ENCODE measurements at regions not wholly inside any gene's neighbourhood (a gene's known extent, or its start where the extent isn't known, plus 50 kb on each side); places are given as distances from the start of the nearest gene placed in this dataset.
"Not testable (repeated sequence)": the region's sequence is repeated elsewhere in the genome, so short reads cannot be mapped to it uniquely, and the experiment has no call there.

DNA sequence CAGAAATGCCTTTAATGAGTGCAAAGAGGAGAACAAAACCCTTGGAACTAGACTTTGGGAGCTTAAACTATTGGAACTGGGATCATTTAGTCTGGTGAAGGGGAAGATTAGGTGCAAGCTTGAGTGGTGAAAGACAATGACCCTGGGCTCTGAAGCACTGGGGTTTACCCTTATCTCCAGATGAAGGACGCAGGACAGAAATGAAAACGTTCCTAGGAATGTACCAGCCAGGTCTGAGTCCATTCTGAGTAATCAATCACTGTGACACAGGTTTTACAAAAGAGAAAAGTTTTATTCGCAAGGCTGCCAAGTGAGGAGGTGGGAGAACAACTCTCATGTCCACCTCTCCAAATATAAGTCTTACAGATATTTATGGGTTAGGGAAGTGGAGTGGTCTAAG, 249.1 kb downstream of the LRIG3 start:
- no peak for FAIRE-seq

- no peak for FAIRE-seq
These were observed 247.3 kb downstream of the LRIG3 start for GRCh38 chr12:58673021-58673420.

GRCh38 chr12:58677833-58678232, 242.5 kb downstream of the LRIG3 start:
- not testable (repeated sequence) for FAIRE-seq

DNA sequence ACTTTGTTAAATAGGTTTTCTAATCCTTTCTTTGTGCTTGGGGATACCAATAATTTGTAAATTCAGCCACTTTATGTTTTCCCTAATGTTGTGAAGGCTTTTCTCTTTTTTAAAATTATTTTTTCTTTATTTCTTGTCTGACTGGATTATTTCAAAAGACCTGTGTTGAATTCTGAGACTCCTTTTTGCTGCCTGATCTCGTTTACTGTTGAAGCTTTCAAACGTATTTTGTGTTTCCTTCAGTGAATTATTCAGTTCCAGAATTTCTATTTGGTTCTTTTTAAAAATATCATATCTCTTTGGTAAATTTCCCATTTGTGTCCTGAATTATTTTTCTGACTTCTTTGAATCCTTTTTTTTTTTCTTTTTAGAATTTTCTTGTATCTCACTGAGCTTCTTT, 241.6 kb downstream of the LRIG3 start:
- FAIRE-seq: no peak

DNA sequence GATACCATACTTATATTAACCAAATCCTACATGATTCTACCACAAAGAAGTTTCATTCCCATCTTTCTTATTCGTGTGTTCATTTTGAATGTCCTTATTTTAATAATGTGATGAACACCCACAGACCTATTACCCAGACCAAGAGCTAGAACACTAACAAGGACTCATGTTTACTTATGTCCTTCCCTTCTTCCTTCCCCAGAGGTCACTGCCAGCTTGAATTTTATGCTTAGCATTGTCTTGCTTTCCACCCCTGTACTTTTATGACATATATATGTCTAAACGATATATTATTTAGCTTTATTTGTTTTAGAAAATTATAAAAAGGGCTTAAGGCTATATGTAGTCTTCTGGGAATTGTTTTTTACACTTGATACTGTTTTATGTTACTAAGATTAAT, 238.6 kb downstream of the LRIG3 start:
- FAIRE-seq: no peak

GRCh38 chr12:58695263-58695662, 225.0 kb downstream of the LRIG3 start:
- FAIRE-seq: no peak

GRCh38 chr12:58701536-58701935, 218.8 kb downstream of the LRIG3 start:
- FAIRE-seq: no peak

- no peak for FAIRE-seq
These were observed 216.4 kb downstream of the LRIG3 start for GRCh38 chr12:58703866-58704265.

- not testable (repeated sequence) for FAIRE-seq
These were observed 215.5 kb downstream of the LRIG3 start for GRCh38 chr12:58704770-58705169.

GRCh38 chr12:58710901-58711300, 209.4 kb downstream of the LRIG3 start:
- FAIRE-seq: no peak

DNA sequence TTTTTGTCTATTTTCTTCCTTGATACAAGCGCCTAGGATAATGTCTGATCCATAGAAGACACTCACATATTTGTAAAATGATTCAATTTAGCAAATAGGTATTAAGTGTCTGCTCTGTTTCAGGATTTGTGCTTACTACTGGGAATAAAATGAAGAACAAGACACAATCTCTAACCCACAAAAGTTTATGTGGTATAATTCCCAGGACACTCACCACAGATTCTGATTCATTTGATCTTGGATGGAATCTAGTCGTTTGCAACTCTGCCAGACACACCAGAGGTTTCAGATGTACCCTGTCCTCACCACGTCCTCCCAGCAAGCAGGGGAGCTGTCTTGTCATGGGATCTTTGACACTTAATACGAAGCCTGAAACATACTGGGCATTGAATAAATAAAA, 208.3 kb downstream of the LRIG3 start:
- FAIRE-seq: no peak

- FAIRE-seq: no peak
These were observed 207.3 kb downstream of the LRIG3 start for GRCh38 chr12:58712976-58713375.

- no peak for FAIRE-seq
These were observed 201.1 kb downstream of the LRIG3 start for GRCh38 chr12:58719161-58719560.

- FAIRE-seq: no peak
These were observed 199.9 kb downstream of the LRIG3 start for GRCh38 chr12:58720421-58720820.

GRCh38 chr12:58725400-58726105, 194.8 kb downstream of the LRIG3 start:
- no peak for FAIRE-seq

GRCh38 chr12:58727521-58727920, 192.8 kb downstream of the LRIG3 start:
- no peak for FAIRE-seq

- no peak for FAIRE-seq
These were observed 191.9 kb downstream of the LRIG3 start for GRCh38 chr12:58728397-58728796.

DNA sequence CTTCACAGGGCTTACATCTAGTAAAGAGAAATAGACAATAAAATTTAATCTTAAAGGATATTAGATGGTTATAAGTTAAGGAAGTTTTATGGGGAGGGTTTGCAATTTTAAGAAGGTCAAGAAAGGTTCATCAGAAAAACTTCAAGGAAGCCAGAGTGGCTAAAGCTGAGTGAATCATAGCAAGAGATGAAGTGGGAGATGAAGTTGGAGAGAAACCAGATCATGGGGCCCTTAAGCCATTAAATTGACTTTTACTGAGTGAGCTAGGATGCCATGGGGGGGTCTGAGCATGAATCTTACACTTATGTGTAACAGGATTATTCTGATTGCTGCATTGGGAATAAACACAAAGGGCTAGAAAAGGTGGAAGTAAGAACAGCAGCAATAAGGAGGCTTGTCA, 189.2 kb downstream of the LRIG3 start:
- no peak for FAIRE-seq

- FAIRE-seq: no peak
These were observed 187.4 kb downstream of the LRIG3 start for GRCh38 chr12:58732894-58733293.

GRCh38 chr12:58741226-58741625, 179.1 kb downstream of the LRIG3 start:
- no peak for FAIRE-seq

DNA sequence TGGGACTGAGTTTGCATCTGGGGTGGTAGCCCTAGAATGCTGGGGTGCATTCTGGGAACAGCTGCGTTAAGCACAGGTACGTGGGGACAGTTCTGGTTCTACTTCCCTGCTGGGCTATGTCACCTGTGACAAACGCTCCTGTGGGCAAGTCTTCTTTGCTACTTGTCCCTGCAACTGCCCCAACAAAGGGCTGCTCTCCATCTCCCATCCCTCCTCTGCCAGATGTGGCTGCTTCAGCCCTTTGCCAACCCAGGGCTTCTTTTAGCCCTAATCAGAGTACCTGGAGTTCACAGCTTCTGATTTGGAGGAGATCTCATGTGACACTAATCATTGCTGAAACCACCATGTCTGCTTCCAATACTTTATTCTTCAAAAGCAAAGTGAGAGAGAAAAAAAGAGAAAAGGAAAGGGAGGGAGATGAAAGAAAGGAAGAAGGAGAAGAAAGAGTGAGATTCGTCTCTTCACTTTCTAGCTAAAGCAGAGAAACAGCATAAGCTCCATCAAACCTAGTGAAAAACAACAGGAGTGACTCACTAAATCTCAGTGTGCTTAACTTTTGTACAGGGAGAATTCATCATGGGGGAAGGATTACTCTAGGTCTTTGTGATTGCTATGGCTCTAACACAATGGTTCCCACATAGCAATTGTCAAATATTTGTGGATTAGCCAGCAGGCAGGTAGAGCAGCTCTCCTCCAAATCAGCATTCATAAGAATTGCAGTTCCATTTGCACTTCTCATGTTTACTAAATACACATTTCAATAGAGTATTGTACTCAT, 174.8 kb downstream of the LRIG3 start:
- no peak for FAIRE-seq

DNA sequence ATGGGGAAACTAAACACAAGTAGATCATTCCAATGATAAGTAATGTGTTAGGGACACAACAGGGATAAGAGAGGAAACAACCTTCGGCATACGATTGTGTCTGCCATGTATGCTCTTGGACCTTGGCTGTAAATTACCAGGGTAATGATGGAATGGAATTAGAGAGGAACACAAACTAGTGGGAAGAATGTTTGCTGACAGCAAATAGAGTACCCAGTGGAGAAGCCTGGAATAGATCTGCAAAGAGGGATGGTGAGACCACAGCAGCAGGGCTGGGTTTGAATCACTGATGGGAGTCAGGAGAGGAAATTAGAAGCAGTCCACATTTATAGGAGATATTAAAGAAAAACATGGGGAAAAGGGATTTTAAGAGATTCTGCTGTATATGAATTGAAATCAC, 172.8 kb downstream of the LRIG3 start:
- no peak for FAIRE-seq

DNA sequence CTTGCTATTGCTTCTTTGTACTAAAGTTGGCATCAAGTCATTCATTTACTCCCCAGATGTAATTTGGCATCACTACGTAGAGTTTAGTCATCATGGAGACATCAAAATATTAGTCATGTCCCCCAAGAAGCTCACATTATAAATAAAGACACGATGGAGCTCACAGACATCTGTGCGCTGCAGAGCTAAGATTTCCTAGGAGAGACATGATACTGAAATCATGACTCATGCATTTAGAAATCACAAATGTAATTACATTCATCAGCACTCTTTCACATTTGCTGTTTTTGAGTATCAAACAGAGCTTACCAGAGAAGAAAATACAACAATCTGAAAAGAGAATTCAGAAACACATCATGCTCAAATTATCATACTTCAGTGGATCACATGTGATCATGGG, 169.8 kb downstream of the LRIG3 start:
- no peak for FAIRE-seq

DNA sequence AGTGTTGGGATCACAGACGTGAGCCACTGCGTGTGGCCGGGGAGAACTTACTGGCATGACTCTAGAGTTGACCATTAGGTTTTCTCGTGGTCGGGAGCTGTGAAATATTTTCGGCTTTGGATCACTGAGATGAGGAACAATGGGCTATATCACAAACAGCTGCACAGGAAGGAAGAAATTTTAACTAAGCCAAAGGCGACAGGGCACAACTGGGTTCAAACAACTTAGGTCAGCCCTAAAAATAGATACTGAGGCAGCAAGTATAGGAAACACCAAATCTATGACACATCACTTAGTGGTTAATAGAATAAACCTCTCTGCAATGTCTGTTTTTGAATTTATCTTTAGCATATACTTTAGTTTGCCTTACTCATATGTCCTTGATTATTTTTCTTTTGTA, 162.9 kb downstream of the LRIG3 start:
- no peak for FAIRE-seq

GRCh38 chr12:58759745-58760144, 160.6 kb downstream of the LRIG3 start:
- not testable (repeated sequence) for FAIRE-seq
